ENCODE measurements at regions not wholly inside any gene's neighbourhood (a gene's known extent, or its start where the extent isn't known, plus 50 kb on each side); places are given as distances from the start of the nearest gene placed in this dataset.

DNA sequence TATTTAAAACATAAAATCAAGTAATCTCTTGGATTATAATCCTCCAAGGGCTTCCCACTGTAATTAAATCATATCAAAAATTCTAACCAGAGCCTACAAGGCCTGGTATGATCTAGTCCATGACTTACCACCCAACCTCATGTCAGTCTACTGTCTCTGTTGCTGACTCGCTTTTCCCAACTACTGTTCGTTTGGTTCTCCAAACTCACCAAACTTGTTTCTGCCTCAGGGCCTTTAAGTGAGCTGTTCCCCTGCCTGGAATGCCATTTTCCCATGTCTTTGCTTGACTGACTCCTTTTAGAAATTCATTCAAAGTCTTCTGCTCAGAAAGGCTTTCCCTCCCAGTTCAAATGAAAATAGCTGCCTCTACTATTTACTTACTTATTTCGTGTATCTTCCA, 95.9 kb downstream of the ZC3H11B start:
- TF ChIP-seq ZNF70 (CRISPR knock-in tag; IDR thresholded peaks at IDR 0.05) (no peak), ZFP30 (CRISPR knock-in tag; IDR thresholded peaks at IDR 0.05) (no peak), ARNTL (CRISPR knock-in tag; IDR thresholded peaks at IDR 0.05; ENCODE audit: borderline replicate concordance, low read depth) (no peak), ISL1 (CRISPR knock-in tag; IDR thresholded peaks at IDR 0.05) (no peak), ESRRG (CRISPR knock-in tag; IDR thresholded peaks at IDR 0.05) (no peak)
- TF ChIP-seq, protein P1, sequence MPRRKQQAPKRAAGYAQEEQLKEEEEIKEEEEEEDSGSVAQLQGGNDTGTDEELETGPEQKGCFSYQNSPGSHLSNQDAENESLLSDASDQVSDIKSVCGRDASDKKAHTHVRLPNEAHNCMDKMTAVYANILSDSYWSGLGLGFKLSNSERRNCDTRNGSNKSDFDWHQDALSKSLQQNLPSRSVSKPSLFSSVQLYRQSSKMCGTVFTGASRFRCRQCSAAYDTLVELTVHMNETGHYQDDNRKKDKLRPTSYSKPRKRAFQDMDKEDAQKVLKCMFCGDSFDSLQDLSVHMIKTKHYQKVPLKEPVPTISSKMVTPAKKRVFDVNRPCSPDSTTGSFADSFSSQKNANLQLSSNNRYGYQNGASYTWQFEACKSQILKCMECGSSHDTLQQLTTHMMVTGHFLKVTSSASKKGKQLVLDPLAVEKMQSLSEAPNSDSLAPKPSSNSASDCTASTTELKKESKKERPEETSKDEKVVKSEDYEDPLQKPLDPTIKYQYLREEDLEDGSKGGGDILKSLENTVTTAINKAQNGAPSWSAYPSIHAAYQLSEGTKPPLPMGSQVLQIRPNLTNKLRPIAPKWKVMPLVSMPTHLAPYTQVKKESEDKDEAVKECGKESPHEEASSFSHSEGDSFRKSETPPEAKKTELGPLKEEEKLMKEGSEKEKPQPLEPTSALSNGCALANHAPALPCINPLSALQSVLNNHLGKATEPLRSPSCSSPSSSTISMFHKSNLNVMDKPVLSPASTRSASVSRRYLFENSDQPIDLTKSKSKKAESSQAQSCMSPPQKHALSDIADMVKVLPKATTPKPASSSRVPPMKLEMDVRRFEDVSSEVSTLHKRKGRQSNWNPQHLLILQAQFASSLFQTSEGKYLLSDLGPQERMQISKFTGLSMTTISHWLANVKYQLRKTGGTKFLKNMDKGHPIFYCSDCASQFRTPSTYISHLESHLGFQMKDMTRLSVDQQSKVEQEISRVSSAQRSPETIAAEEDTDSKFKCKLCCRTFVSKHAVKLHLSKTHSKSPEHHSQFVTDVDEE (CRISPR knock-in tag; IDR thresholded peaks at IDR 0.05) = no peak
- TF ChIP-seq, protein P2, sequence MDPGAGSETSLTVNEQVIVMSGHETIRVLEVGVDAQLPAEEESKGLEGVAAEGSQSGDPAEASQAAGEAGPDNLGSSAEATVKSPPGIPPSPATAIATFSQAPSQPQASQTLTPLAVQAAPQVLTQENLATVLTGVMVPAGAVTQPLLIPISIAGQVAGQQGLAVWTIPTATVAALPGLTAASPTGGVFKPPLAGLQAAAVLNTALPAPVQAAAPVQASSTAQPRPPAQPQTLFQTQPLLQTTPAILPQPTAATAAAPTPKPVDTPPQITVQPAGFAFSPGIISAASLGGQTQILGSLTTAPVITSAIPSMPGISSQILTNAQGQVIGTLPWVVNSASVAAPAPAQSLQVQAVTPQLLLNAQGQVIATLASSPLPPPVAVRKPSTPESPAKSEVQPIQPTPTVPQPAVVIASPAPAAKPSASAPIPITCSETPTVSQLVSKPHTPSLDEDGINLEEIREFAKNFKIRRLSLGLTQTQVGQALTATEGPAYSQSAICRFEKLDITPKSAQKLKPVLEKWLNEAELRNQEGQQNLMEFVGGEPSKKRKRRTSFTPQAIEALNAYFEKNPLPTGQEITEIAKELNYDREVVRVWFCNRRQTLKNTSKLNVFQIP (CRISPR knock-in tag; IDR thresholded peaks at IDR 0.05; ENCODE audit: borderline replicate concordance, low read depth) = no peak
- no peak for ATAC-seq

DNA sequence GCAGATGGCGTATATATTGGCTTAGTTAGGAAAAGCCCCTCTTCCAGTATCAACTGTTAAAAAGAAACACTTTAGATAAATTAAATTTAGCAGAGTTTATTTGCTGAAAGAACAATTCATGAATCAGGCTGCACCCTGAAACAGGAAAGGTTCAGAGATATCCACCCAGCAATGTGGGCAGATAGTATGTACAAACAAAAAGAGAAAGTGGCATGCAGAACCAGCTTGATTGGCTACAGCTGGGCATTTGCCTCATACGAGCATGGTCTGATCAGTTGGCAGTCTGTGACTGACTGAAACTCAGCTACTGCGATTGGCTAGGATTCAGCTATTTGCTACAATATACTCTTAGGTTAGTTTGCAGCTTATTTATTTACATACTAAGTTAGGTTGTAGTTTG, 98.2 kb downstream of the ZC3H11B start:
- TF ChIP-seq RARB (CRISPR knock-in tag; IDR thresholded peaks at IDR 0.05) = no peak
- TF ChIP-seq SNAI2 (CRISPR knock-in tag; IDR thresholded peaks at IDR 0.05) = no peak
- no peak for TF ChIP-seq BACH2 (CRISPR knock-in tag; IDR thresholded peaks at IDR 0.05; ENCODE audit: borderline replicate concordance)
- TF ChIP-seq ARNTL (CRISPR knock-in tag; IDR thresholded peaks at IDR 0.05; ENCODE audit: borderline replicate concordance, low read depth) = no peak
- no peak for TF ChIP-seq CSDC2 (CRISPR knock-in tag; IDR thresholded peaks at IDR 0.05)
- TF ChIP-seq TOX (CRISPR knock-in tag; IDR thresholded peaks at IDR 0.05; ENCODE audit: borderline replicate concordance) = no peak
- no peak for TF ChIP-seq OSR1 (CRISPR knock-in tag; IDR thresholded peaks at IDR 0.05)
- no peak for TF ChIP-seq ZNF70 (CRISPR knock-in tag; IDR thresholded peaks at IDR 0.05)
- TF ChIP-seq ISL1 (CRISPR knock-in tag; IDR thresholded peaks at IDR 0.05) = no peak
- TF ChIP-seq, protein P1 (CRISPR knock-in tag; IDR thresholded peaks at IDR 0.05) = no peak
- TF ChIP-seq, protein P3, sequence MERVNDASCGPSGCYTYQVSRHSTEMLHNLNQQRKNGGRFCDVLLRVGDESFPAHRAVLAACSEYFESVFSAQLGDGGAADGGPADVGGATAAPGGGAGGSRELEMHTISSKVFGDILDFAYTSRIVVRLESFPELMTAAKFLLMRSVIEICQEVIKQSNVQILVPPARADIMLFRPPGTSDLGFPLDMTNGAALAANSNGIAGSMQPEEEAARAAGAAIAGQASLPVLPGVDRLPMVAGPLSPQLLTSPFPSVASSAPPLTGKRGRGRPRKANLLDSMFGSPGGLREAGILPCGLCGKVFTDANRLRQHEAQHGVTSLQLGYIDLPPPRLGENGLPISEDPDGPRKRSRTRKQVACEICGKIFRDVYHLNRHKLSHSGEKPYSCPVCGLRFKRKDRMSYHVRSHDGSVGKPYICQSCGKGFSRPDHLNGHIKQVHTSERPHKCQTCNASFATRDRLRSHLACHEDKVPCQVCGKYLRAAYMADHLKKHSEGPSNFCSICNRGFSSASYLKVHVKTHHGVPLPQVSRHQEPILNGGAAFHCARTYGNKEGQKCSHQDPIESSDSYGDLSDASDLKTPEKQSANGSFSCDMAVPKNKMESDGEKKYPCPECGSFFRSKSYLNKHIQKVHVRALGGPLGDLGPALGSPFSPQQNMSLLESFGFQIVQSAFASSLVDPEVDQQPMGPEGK (CRISPR knock-in tag; IDR thresholded peaks at IDR 0.05; ENCODE audit: borderline replicate concordance) = no peak
- TF ChIP-seq ZNF565 (CRISPR knock-in tag; conservative IDR thresholded peaks at IDR 0.05; ENCODE audit: low read depth) = no peak
- TF ChIP-seq ZNF8 (CRISPR knock-in tag; IDR thresholded peaks at IDR 0.05) = no peak
- TF ChIP-seq ZFP30 (CRISPR knock-in tag; IDR thresholded peaks at IDR 0.05) = no peak
- TF ChIP-seq TCF4 (CRISPR knock-in tag; IDR thresholded peaks at IDR 0.05; ENCODE audit: borderline replicate concordance) = no peak
- no peak for TF ChIP-seq ESRRG (CRISPR knock-in tag; IDR thresholded peaks at IDR 0.05)
- no peak for TF ChIP-seq ZC3H10 (CRISPR knock-in tag; IDR thresholded peaks at IDR 0.05)
- TF ChIP-seq, protein P4, sequence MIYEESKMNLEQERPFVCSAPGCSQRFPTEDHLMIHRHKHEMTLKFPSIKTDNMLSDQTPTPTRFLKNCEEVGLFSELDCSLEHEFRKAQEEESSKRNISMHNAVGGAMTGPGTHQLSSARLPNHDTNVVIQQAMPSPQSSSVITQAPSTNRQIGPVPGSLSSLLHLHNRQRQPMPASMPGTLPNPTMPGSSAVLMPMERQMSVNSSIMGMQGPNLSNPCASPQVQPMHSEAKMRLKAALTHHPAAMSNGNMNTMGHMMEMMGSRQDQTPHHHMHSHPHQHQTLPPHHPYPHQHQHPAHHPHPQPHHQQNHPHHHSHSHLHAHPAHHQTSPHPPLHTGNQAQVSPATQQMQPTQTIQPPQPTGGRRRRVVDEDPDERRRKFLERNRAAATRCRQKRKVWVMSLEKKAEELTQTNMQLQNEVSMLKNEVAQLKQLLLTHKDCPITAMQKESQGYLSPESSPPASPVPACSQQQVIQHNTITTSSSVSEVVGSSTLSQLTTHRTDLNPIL (CRISPR knock-in tag; IDR thresholded peaks at IDR 0.05; ENCODE audit: low read depth) = no peak
- no peak for ATAC-seq

DNA sequence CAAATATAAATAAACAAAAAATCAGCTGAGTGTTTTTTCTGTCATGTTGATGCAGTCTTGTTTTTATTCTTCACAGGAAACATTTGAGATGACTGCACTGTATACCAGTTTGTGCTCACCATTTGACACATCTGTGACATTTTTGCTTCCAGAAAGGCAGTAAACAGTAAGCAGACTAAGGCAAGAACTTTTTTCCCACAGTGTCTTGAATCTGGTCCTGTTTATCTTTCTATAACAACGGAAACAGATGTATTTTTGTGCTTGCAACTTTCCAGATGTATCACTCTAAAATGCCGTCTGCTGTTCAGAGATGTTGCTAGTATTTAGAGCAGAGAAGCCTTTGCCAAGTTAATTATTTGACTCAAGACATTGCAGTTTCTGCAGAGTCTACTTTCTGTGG, 105.5 kb downstream of the ZC3H11B start:
- peak; percentile 47 for ATAC-seq
- TF ChIP-seq GLIS3 (CRISPR knock-in tag; IDR thresholded peaks at IDR 0.05) (no peak), OSR1 (CRISPR knock-in tag; IDR thresholded peaks at IDR 0.05) (no peak), ZNF70 (CRISPR knock-in tag; IDR thresholded peaks at IDR 0.05) (no peak), CSDC2 (CRISPR knock-in tag; IDR thresholded peaks at IDR 0.05) (no peak), ESRRG (CRISPR knock-in tag; IDR thresholded peaks at IDR 0.05) (no peak), ZFP30 (CRISPR knock-in tag; IDR thresholded peaks at IDR 0.05) (no peak), ZNF565 (CRISPR knock-in tag; conservative IDR thresholded peaks at IDR 0.05; ENCODE audit: low read depth) (no peak), ZFP3 (CRISPR knock-in tag; IDR thresholded peaks at IDR 0.05) (no peak), TCF4 (CRISPR knock-in tag; IDR thresholded peaks at IDR 0.05; ENCODE audit: borderline replicate concordance) (no peak)
- TF ChIP-seq, protein P5, sequence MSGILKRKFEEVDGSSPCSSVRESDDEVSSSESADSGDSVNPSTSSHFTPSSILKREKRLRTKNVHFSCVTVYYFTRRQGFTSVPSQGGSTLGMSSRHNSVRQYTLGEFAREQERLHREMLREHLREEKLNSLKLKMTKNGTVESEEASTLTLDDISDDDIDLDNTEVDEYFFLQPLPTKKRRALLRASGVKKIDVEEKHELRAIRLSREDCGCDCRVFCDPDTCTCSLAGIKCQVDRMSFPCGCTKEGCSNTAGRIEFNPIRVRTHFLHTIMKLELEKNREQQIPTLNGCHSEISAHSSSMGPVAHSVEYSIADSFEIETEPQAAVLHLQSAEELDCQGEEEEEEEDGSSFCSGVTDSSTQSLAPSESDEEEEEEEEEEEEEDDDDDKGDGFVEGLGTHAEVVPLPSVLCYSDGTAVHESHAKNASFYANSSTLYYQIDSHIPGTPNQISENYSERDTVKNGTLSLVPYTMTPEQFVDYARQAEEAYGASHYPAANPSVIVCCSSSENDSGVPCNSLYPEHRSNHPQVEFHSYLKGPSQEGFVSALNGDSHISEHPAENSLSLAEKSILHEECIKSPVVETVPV (CRISPR knock-in tag; IDR thresholded peaks at IDR 0.05) = no peak
- TF ChIP-seq, protein P1 (CRISPR knock-in tag; IDR thresholded peaks at IDR 0.05) = no peak
